CD4-positive, alpha-beta memory T cell (primary cell): ENCODE measurements at regions not wholly inside any gene's neighbourhood (a gene's known extent, or its start where the extent isn't known, plus 50 kb on each side); places are given as distances from the start of the nearest gene placed in this dataset.

Experiments used
- CTCF ChIA-PET: fragments of 350-600 bp; sonication (Branson Sonifier 250); formaldehyde crosslinking; loops from one replicate; lab custom pipeline; 2021; ENCODE audit warnings: inconsistent platforms; ENCODE audit not compliant: partially characterized antibody; lab: Charles Lee
- POLR2A ChIA-PET: fragments of 350-600 bp; sonication (Branson Sonifier 250); formaldehyde crosslinking; loops from one replicate; lab custom pipeline; 2021; ENCODE audit not compliant: partially characterized antibody; lab: Charles Lee
- DNase-seq, 5 donors: peaks; one replicate each; pipeline versions ENCODE4 v3.0.0 to v3.0.0-alpha.2; 2020 to 2022; ENCODE audit warnings: mixed read lengths in 1 of 5
- H3K27ac ChIP-seq: one replicate; pipeline ENCODE4 v1.7.0; 2013; ENCODE audit warnings: low read depth, low read length
- H3K27me3 ChIP-seq: 2 replicates; pipeline ENCODE4 v1.7.0; 2013; ENCODE audit warnings: mild to moderate bottlenecking, low read length, moderate library complexity; ENCODE audit not compliant: insufficient read depth
- H3K36me3 ChIP-seq: 2 replicates; pipeline ENCODE4 v1.7.0; 2013; ENCODE audit warnings: mild to moderate bottlenecking, low read length, moderate library complexity; ENCODE audit not compliant: insufficient read depth
- H3K4me1 ChIP-seq: 2 replicates; pipeline ENCODE4 v1.7.0; 2013; ENCODE audit warnings: mild to moderate bottlenecking, low read length, moderate library complexity; ENCODE audit not compliant: insufficient read depth
- H3K4me3 ChIP-seq, 2 donors: one replicate each; pipeline ENCODE4 v1.7.0; 2013; ENCODE audit warnings: low read length in 2 of 2, mild to moderate bottlenecking in 1 of 2
- H3K9me3 ChIP-seq, 2 donors: one replicate each; pipeline ENCODE4 v1.7.0; 2013; ENCODE audit warnings: low read length in 2 of 2, control low read depth in 1 of 2; ENCODE audit not compliant: control insufficient read depth in 1 of 2
- H3K27ac Mint-ChIP-seq, 7 donors: one replicate each; pipeline ENCODE4 v1.8.0; 2020 to 2021; ENCODE audit warnings: mixed read lengths in 7 of 7, mild to moderate bottlenecking in 6 of 7, inconsistent platforms in 3 of 7, moderate library complexity in 3 of 7
- H3K27me3 Mint-ChIP-seq, 2 donors: one replicate each; pipeline ENCODE4 v1.8.0; 2020 to 2021; ENCODE audit warnings: mixed read lengths in 2 of 2
- H3K36me3 Mint-ChIP-seq, 2 donors: one replicate each; pipeline ENCODE4 v1.8.0; 2020 to 2021; ENCODE audit warnings: mixed read lengths in 2 of 2, inconsistent platforms in 1 of 2, mild to moderate bottlenecking in 1 of 2
- H3K4me1 Mint-ChIP-seq, 4 donors: one replicate each; pipeline ENCODE4 v1.8.0; 2020 to 2021; ENCODE audit warnings: mixed read lengths in 4 of 4, mild to moderate bottlenecking in 1 of 4
- H3K4me3 Mint-ChIP-seq, 8 donors: one replicate each; pipeline ENCODE4 v1.8.0; 2020 to 2021; ENCODE audit warnings: mixed read lengths in 8 of 8, mild to moderate bottlenecking in 7 of 8, moderate library complexity in 6 of 8, inconsistent platforms in 3 of 8
- H3K9me3 Mint-ChIP-seq, 8 donors: one replicate each; pipeline ENCODE4 v1.8.0; 2020 to 2021; ENCODE audit warnings: mixed read lengths in 8 of 8, mild to moderate bottlenecking in 5 of 8, inconsistent platforms in 3 of 8, moderate library complexity in 1 of 8
- intact Hi-C: fragments of 100-400 bp; cut with micrococcal nuclease; formaldehyde crosslinking; loops from one replicate; pipeline ENCODE4 v1.15.1; 2023

DNA sequence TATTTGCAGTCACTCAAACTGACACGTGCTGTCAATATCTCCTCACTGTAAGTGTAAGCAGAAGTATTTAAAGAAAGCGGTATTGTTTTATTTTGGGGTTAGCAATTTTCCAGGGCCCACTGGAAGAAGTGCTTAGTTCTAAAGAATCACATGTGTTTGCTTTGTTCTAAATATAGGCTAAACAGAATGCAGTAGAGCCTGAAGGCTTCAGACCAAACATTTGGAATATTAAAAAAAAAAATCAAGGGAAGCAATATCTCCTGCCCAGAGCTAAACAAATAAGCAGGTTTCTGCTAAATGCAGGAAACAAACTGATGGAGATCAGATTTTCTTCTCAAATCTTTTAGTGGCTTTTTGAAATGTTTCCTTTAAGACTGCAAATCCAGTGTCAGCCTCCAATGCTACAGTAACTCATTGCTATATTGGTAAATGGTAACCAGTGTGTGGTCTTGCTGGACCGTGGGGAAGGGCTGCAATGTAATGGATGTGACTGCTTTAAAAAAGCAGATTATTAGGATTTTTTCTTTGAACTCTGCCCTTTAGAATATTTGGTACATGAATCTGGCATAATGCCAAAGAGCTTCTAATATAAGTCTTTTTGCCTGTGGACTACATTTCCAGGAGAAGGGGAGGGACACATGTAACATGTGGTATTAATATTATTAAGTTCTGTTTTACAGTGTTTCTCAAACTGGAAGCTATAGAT is 317.1 kb upstream of the FERMT1 start:
- Histone ChIP-seq H3K36me3 (no peaks in the 10 kb centered on the region), H3K4me3 (no peak overlapping the region), H3K4me1 (no peaks in the 10 kb centered on the region), H3K27me3 (no peaks in the 10 kb centered on the region), H3K27ac (no peak overlapping the region), H3K9me3 (no peaks in the 10 kb centered on the region)
- intact Hi-C loops = no loop called here
- Mint-ChIP-seq H3K9me3 (peaks cover 0 to 10% (median 3%) of the 10 kb centered on the region in 8 donors), H3K4me3 (no peak overlapping the region), H3K27me3 (no peaks in the 10 kb centered on the region), H3K36me3 (no peaks in the 10 kb centered on the region), H3K27ac (no peak overlapping the region), H3K4me1 (no peaks in the 10 kb centered on the region)
- ChIA-PET CTCF (no interaction called here), POLR2A (interaction anchor here (0.6 kb wide), 1 partner anchor 31 kb away, joined by 3 read pairs; no protein-coding TSS in a partner anchor)
- no peak for DNase-seq

DNA sequence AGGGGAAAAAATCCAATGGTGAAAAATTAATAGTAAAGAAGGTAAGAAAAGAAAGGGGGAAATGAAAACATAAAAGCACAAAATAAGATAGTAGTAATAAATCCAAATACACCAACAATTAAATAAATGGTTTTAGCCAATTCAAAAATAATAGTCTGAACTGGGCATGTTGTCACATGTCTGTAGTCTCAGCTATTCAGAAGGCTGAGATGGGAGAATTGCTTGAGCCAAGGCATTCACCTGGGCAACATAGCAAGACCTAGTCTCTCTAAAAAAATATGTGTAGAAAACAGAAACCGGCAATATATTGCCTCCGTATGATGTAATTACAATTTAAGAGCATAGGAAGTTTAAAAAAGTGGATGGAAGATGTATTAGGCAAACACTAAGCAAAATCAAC is 311.3 kb upstream of the FERMT1 start:
- H3K4me3 Mint-ChIP-seq = no peak overlapping the region
- no peaks in the 10 kb centered on the region for H3K4me1 Mint-ChIP-seq
- CTCF ChIA-PET = no interaction called here

GRCh38 chr20:6430381-6430780 is 307.6 kb upstream of the FERMT1 start:
- Mint-ChIP-seq H3K4me3 (no peak overlapping the region), H3K27me3 (no peaks in the 10 kb centered on the region), H3K27ac (no peak overlapping the region), H3K9me3 (peaks cover 0 to 8% (median 4%) of the 10 kb centered on the region in 8 donors), H3K36me3 (no peaks in the 10 kb centered on the region), H3K4me1 (no peaks in the 10 kb centered on the region)
- no peak for DNase-seq
- intact Hi-C loops = no loop called here
- no peaks in the 10 kb centered on the region for H3K27me3 ChIP-seq
- H3K4me1 ChIP-seq = no peaks in the 10 kb centered on the region
- CTCF ChIA-PET = no interaction called here
- POLR2A ChIA-PET = no interaction called here
- H3K27ac ChIP-seq = no peak overlapping the region
- H3K36me3 ChIP-seq = no peaks in the 10 kb centered on the region
- H3K9me3 ChIP-seq = no peaks in the 10 kb centered on the region
- no peak overlapping the region for H3K4me3 ChIP-seq

More for the DNA sequence above, 311.3 kb upstream of the FERMT1 start:
- Histone ChIP-seq H3K9me3 (no peaks in the 10 kb centered on the region), H3K4me3 (no peak overlapping the region), H3K27me3 (no peaks in the 10 kb centered on the region), H3K27ac (no peak overlapping the region), H3K36me3 (no peaks in the 10 kb centered on the region), H3K4me1 (no peaks in the 10 kb centered on the region)
- DNase-seq = no peak
- intact Hi-C loops = no loop called here
- Mint-ChIP-seq H3K27me3 (no peaks in the 10 kb centered on the region), H3K9me3 (peaks cover 0 to 9% (median 4%) of the 10 kb centered on the region in 8 donors), H3K36me3 (no peaks in the 10 kb centered on the region), H3K27ac (no peak overlapping the region)
- POLR2A ChIA-PET = no interaction called here

DNA sequence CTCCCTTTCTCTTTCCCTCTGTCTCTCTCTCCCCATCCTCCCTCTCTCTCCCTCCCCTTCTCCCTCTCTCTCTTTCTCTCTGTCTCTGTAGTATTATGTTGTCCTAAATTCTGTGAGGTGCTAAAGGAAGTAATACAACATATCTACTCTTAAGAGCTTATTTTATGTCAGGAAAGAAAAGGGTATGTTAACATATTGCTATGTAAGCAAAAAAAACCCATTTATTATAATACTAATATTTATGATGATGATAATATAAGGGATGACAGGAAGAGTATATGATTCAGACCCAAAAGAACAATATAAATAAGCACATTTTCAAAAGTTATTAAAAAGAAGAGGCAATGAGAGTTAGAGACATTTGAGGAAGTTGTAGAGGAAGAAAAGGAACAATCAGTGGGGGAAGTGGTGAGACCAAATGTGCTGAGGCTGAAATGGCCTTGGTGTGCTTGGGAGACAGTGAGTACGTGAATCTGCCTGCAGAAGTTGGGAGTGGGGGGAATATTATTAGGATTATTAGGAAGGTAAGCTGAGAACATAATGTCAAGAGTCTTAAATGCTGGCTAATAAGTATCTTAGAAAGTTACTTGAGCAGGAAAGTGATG is 303.6 kb upstream of the FERMT1 start:
- Mint-ChIP-seq H3K36me3 (no peaks in the 10 kb centered on the region), H3K4me3 (no peak overlapping the region), H3K4me1 (no peaks in the 10 kb centered on the region), H3K27ac (no peak overlapping the region), H3K9me3 (peaks cover 0 to 8% (median 3%) of the 10 kb centered on the region in 8 donors), H3K27me3 (no peaks in the 10 kb centered on the region)
- Histone ChIP-seq H3K27me3 (no peaks in the 10 kb centered on the region), H3K4me1 (no peaks in the 10 kb centered on the region), H3K36me3 (no peaks in the 10 kb centered on the region), H3K27ac (no peak overlapping the region), H3K4me3 (no peak overlapping the region), H3K9me3 (no peaks in the 10 kb centered on the region)
- ChIA-PET POLR2A (no interaction called here), CTCF (no interaction called here)
- intact Hi-C loops = no loop called here
- DNase-seq = no peak

- H3K27me3 Mint-ChIP-seq = peaks cover 0 to 3% of the 10 kb centered on the region in 2 donors
- CTCF ChIA-PET = no interaction called here
Measured at GRCh38 chr20:6421321-6422248, 298.8 kb upstream of the FERMT1 start.

GRCh38 chr20:6420336-6420735 is 297.5 kb upstream of the FERMT1 start:
- intact Hi-C loops = no loop called here

More at GRCh38 chr20:6421321-6422248, 298.8 kb upstream of the FERMT1 start:
- Histone ChIP-seq H3K4me1 (no peaks in the 10 kb centered on the region), H3K27me3 (no peaks in the 10 kb centered on the region), H3K9me3 (no peaks in the 10 kb centered on the region), H3K27ac (no peak overlapping the region), H3K4me3 (no peak overlapping the region), H3K36me3 (no peaks in the 10 kb centered on the region)
- intact Hi-C loops = no loop called here
- Mint-ChIP-seq H3K27ac (no peak overlapping the region), H3K4me3 (no peak overlapping the region), H3K9me3 (peaks cover 0 to 9% (median 1%) of the 10 kb centered on the region in 8 donors), H3K4me1 (no peaks in the 10 kb centered on the region), H3K36me3 (no peaks in the 10 kb centered on the region)
- POLR2A ChIA-PET = no interaction called here
- DNase-seq = no peak

DNA sequence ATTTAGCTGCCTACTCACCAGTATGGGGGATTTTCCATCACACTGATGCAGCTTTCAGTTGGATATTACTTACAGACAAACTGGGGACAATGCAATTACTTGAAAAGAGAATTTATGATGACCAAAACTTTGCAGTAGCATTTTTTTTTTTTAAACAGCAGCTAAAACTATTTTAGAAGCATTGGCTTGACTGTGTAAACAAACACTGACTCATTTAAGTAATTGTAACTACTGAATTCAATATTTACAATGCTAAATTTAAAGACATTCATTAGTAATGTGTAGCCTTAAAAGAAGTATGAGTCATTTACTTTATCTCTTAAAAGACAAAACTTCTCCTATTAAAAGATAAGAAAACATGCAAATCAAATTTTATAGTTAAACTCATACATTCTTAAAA is 295.9 kb upstream of the FERMT1 start:
- ChIA-PET POLR2A (no interaction called here), CTCF (no interaction called here)
- H3K27ac Mint-ChIP-seq = no peak overlapping the region
- Histone ChIP-seq H3K27me3 (no peaks in the 10 kb centered on the region), H3K36me3 (no peaks in the 10 kb centered on the region), H3K27ac (no peak overlapping the region), H3K4me1 (no peaks in the 10 kb centered on the region), H3K4me3 (no peak overlapping the region), H3K9me3 (no peaks in the 10 kb centered on the region)
- no peak overlapping the region for H3K4me3 Mint-ChIP-seq
- intact Hi-C loops = no loop called here
- DNase-seq = no peak
- no peaks in the 10 kb centered on the region for H3K4me1 Mint-ChIP-seq
- peaks cover 0 to 4% of the 10 kb centered on the region in 2 donors for H3K27me3 Mint-ChIP-seq
- H3K9me3 Mint-ChIP-seq = peaks cover 0 to 6% (median 3%) of the 10 kb centered on the region in 8 donors
- no peaks in the 10 kb centered on the region for H3K36me3 Mint-ChIP-seq

More at GRCh38 chr20:6420336-6420735, 297.5 kb upstream of the FERMT1 start:
- no peaks in the 10 kb centered on the region for H3K36me3 ChIP-seq
- no peaks in the 10 kb centered on the region for H3K27me3 ChIP-seq
- no peak overlapping the region for H3K27ac ChIP-seq
- DNase-seq = no peak
- CTCF ChIA-PET = no interaction called here
- no peaks in the 10 kb centered on the region for H3K9me3 ChIP-seq
- H3K4me1 ChIP-seq = no peaks in the 10 kb centered on the region
- Mint-ChIP-seq H3K9me3 (peaks cover 0 to 6% (median 1%) of the 10 kb centered on the region in 8 donors), H3K27me3 (peaks cover 0 to 3% of the 10 kb centered on the region in 2 donors), H3K4me3 (no peak overlapping the region), H3K36me3 (no peaks in the 10 kb centered on the region), H3K4me1 (no peaks in the 10 kb centered on the region), H3K27ac (no peak overlapping the region)
- POLR2A ChIA-PET = no interaction called here
- H3K4me3 ChIP-seq = no peak overlapping the region
